Left lung (tissue), 4 donors: ENCODE measurements at regions not wholly inside any gene's neighbourhood (a gene's known extent, or its start where the extent isn't known, plus 50 kb on each side); places are given as distances from the start of the nearest gene placed in this dataset.

Experiments
- ATAC-seq: fragments of 200-7000 bp; cut with Tn5 transposase; one replicate; pipeline ENCODE4 v1.9.1; 2020; ENCODE audit warnings: moderate library complexity
- DNase-seq, 4 donors: peaks; one replicate each; pipeline ENCODE4 v3.0.0-alpha.2; 2013 to 2020
- H3K27ac ChIP-seq, 2 donors: fragments of 200-600 bp; sonication (generic) in 1 of 2; one replicate each; pipeline versions ENCODE4 v1.5.0 to v1.8.0; 2020 to 2021
- H3K27me3 ChIP-seq, 2 donors: fragments of 200-600 bp; sonication (generic) in 1 of 2; one replicate each; pipeline versions ENCODE4 v1.5.0 to v1.8.0; 2020 to 2021
- H3K36me3 ChIP-seq, 2 donors: fragments of 200-600 bp; sonication (generic) in 1 of 2; one replicate each; pipeline versions ENCODE4 v1.5.0 to v1.8.0; 2020 to 2021
- H3K4me1 ChIP-seq, 2 donors: fragments of 200-600 bp; one replicate each; pipeline ENCODE4 v1.8.0; 2021
- H3K4me3 ChIP-seq, 2 donors: fragments of 200-600 bp; sonication (generic) in 1 of 2; one replicate each; pipeline versions ENCODE4 v1.5.0 to v1.8.0; 2020 to 2021; ENCODE audit warnings: mild to moderate bottlenecking in 1 of 2
- H3K9me3 ChIP-seq, 2 donors: fragments of 200-600 bp; sonication (generic) in 1 of 2; one replicate each; pipeline versions ENCODE4 v1.5.0 to v1.8.0; 2020 to 2021
- intact Hi-C, 2 donors: fragments of 100-400 bp; cut with DNase I; formaldehyde crosslinking; loops; one replicate each; pipeline versions ENCODE4 v1.11.2 to v1.14.2; 2022
- TF ChIP-seq, protein P1 (sequence below), 2 donors: fragments of 200-600 bp; sonication (generic) in 1 of 2; IDR thresholded peaks; one replicate each; pipeline versions ENCODE4 v1.5.0 to v1.8.0; 2021; ENCODE audit warnings: antibody characterized with exemption in 2 of 2
- donor health status: DM: no; HTN: yes; CAD: no.
- donor health status: DM: no; HTN: no; CAD: no.

DNA sequence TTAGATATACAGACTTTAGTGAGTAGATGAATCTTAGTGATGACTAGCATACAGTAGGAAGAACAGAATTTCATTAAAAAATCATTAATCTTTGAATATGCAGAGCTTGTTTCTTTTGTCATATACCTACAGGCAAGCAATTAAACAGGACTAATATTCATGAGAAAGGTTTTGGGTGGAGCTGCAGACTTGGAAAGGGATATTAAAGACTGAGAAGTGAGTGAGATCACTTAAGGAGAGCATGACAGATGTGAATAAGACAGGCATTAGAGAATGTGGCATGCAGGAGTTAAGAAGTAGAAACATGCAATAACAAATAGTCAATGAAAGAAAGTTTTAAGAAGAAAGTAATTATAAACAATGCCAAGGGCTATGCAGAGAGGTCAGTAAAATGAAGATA, 187.7 kb downstream of the TMTC3 start:
- TF ChIP-seq, protein P1, sequence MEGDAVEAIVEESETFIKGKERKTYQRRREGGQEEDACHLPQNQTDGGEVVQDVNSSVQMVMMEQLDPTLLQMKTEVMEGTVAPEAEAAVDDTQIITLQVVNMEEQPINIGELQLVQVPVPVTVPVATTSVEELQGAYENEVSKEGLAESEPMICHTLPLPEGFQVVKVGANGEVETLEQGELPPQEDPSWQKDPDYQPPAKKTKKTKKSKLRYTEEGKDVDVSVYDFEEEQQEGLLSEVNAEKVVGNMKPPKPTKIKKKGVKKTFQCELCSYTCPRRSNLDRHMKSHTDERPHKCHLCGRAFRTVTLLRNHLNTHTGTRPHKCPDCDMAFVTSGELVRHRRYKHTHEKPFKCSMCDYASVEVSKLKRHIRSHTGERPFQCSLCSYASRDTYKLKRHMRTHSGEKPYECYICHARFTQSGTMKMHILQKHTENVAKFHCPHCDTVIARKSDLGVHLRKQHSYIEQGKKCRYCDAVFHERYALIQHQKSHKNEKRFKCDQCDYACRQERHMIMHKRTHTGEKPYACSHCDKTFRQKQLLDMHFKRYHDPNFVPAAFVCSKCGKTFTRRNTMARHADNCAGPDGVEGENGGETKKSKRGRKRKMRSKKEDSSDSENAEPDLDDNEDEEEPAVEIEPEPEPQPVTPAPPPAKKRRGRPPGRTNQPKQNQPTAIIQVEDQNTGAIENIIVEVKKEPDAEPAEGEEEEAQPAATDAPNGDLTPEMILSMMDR (IDR thresholded peaks at IDR 0.05): no peak
- no peaks in the 10 kb centered on the region for H3K9me3 ChIP-seq
- no peak for ATAC-seq

DNA sequence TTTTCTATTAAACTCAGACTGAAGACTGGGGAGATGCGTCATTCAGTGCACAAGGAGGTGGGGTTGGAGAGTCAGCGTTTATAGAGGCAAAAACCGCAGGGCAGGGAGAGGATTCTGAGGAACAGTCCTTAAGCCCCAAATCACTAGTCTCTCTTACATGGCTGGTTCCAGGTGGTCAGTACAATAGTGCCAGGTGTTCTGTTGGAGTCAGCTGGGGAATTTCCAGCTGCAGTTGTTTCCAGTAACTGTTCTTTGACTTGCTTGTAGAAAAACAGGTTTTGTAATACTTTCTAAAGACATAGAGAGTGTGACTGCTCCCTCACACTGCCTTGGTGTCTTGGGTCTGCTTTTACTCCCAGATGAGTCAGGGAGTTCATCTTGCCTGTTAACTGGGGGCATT, 192.2 kb downstream of the TMTC3 start:
- Histone ChIP-seq H3K9me3 (no peaks in the 10 kb centered on the region), H3K27ac (no peak overlapping the region), H3K4me3 (no peak overlapping the region), H3K27me3 (no peaks in the 10 kb centered on the region), H3K4me1 (no peaks in the 10 kb centered on the region), H3K36me3 (no peaks in the 10 kb centered on the region)
- TF ChIP-seq, protein P1 (IDR thresholded peaks at IDR 0.05): no peak
- ATAC-seq (no peak), DNase-seq (no peak)
- intact Hi-C loops: no loop called here

More for the DNA sequence above, 187.7 kb downstream of the TMTC3 start:
- no peaks in the 10 kb centered on the region for H3K27me3 ChIP-seq
- peaks cover 0 to 3% of the 10 kb centered on the region in 2 donors for H3K4me1 ChIP-seq
- no peak overlapping the region for H3K4me3 ChIP-seq
- H3K36me3 ChIP-seq: no peaks in the 10 kb centered on the region
- DNase-seq: no peak
- intact Hi-C loops: no loop called here
- no peak overlapping the region for H3K27ac ChIP-seq

DNA sequence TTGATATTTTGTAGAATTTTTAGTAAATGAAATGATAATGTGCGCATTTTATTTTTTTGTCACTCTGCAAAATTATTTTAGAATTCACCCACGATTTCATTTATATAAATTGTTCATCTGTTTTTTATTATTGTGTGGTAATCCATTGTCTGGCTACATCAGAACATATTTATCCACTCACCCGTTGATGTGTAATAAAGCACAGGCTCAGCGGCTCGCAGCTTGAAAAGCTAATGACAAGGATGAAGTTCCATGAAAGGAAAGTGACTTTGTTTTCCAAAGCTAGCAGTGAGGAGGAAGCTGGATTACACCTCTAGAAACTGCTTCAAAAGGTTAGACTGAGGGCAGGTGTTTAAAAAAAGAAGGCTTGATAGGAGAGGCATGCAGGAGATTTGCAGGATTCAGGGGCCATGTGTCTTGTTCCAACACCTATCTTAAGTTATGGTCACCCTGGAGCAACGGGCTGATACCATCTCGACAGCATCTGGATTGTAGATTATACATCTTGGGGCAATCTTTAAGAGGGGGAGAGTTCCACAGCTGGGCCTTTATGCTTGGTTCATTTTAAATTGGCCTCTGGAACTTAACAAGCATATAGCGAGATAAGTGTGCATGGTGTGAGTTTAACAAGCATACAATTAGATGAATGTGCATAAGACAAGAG, 194.1 kb downstream of the TMTC3 start:
- Histone ChIP-seq H3K36me3 (no peaks in the 10 kb centered on the region), H3K9me3 (no peaks in the 10 kb centered on the region), H3K4me3 (no peak overlapping the region), H3K4me1 (no peaks in the 10 kb centered on the region), H3K27me3 (no peaks in the 10 kb centered on the region), H3K27ac (no peak overlapping the region)
- intact Hi-C loops: no loop called here
- TF ChIP-seq, protein P1 (IDR thresholded peaks at IDR 0.05): no peak
- ATAC-seq (no peak), DNase-seq (no peak)

DNA sequence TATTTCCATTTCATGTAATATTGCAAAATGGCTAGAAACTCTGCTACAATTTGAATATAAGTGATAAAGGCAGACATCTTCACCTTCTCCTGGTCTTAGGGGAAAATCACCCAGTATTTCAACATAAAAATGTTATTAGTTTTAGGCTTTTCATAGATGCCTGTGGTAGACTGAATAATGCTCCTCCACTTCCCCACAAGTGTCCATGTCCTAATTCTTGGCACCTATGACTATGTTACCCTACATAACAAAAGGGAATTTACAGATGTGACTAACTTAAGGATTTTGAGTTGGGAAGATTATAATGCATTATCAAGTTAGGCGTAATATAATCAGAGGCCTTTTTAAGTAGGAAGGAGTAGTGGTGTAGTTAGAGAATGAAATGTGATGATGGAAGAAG, 196.4 kb downstream of the TMTC3 start:
- no peak overlapping the region for H3K4me3 ChIP-seq
- H3K9me3 ChIP-seq: no peaks in the 10 kb centered on the region
- H3K36me3 ChIP-seq: no peaks in the 10 kb centered on the region
- H3K4me1 ChIP-seq: no peaks in the 10 kb centered on the region
- no peak overlapping the region for H3K27ac ChIP-seq
- intact Hi-C loops: no loop called here
- no peaks in the 10 kb centered on the region for H3K27me3 ChIP-seq
- no peak for ATAC-seq
- TF ChIP-seq, protein P1 (IDR thresholded peaks at IDR 0.05): no peak
- DNase-seq: no peak

DNA sequence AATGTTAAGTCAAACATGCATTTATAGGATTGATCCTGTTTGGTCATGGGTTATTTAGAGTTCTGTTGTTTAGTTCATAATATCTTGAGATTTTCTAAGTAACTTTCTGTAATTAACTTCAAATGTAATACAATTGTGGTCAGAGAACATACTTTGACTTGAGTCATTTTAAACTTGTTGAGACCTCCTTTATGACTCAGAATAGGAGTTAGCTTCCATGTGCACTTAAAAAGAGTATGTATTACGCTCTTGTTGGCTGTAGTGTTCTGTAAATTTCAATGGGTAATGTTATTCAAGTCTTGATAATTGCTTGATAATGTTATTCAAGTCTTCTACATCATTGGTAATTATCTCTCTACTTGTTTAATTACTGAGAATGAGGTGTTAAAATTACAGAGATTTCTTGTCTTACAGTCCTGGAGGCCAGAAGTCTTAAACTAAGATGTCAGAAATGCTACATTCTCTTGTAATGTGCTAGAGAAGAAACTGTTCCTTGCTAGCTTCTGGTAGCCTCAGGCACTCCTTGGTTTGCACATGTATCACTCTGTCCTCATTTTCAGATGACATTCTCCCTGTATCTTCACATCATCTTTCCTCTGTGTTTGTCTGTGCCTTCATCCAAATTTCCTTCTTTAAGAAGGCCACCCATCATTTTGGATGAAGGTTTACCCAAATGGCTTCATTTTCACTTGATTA, 197.3 kb downstream of the TMTC3 start:
- Histone ChIP-seq H3K27ac (no peak overlapping the region), H3K9me3 (no peaks in the 10 kb centered on the region), H3K27me3 (no peaks in the 10 kb centered on the region), H3K36me3 (no peaks in the 10 kb centered on the region), H3K4me3 (no peak overlapping the region), H3K4me1 (no peaks in the 10 kb centered on the region)
- no peak for DNase-seq
- intact Hi-C loops: no loop called here
- TF ChIP-seq, protein P1 (IDR thresholded peaks at IDR 0.05): no peak
- no peak for ATAC-seq
